GM19351 (cell line): ENCODE measurements at regions not wholly inside any gene's neighbourhood (a gene's known extent, or its start where the extent isn't known, plus 50 kb on each side); places are given as distances from the start of the nearest gene placed in this dataset.
"Not testable (repeated sequence)": the region's sequence is repeated elsewhere in the genome, so short reads cannot be mapped to it uniquely, and the experiment has no call there.

ENCODE experiments used
- ATAC-seq: cut with Tn5 transposase; IDR thresholded peaks from one replicate; pipeline ENCODE4 v1.9.1; 2021; ENCODE audit warnings: mild to moderate bottlenecking, moderate library complexity; ENCODE audit not compliant: unreplicated experiment

DNA sequence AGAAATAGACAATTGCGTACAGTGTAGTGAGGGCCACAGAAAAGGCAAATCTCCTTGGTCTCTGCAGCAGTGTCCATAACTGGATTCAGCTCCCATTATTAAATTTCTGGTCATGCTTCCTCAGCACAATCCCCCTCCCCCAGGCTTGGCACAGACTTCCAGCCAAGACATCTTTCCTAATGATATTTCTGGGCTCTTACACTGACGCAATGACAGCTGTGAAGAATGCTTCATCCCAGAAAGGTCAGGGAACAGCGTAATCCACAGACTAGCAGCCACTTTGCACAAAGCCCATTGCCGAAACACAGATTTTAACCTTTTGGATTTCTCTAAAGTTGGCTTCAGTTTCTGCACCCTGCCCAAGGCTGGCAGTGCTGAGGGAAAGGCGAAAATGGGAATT is 597.6 kb upstream of the CPEB2 start:
- no peak for ATAC-seq

GRCh38 chr4:14410516-14410915 is 591.8 kb upstream of the CPEB2 start:
- ATAC-seq = no peak

- ATAC-seq = no peak
Observed at GRCh38 chr4:14415146-14415545, 587.1 kb upstream of the CPEB2 start.

GRCh38 chr4:14419516-14419915 is 582.8 kb upstream of the CPEB2 start:
- no peak for ATAC-seq

GRCh38 chr4:14426297-14426696 is 576.0 kb upstream of the CPEB2 start:
- not testable (repeated sequence) for ATAC-seq

DNA sequence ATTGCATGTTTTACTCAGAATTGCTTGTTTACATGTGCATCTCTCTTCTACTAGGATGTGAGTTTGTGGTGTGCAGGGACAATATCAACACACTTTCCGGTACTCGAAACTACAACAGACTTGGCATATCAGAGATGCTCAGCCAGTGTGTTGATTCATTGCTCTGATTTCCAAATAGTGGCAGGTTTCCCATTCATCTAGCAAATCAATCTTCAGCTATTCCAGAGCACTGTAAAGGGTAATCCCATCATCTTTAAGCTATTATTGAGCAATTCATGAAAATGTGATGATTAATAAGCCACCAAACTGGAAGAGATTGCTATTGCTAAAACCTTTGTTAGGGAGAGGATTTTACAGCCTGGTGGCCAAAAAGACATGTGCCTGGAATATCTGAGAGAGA is 574.2 kb upstream of the CPEB2 start:
- ATAC-seq = no peak

- peak; percentile 64 for ATAC-seq
Observed at GRCh38 chr4:14431155-14432134, 570.8 kb upstream of the CPEB2 start.

- ATAC-seq = no peak
Observed at GRCh38 chr4:14434483-14434882, 567.8 kb upstream of the CPEB2 start.

GRCh38 chr4:14434916-14435315 is 567.4 kb upstream of the CPEB2 start:
- no peak for ATAC-seq

GRCh38 chr4:14441561-14441960 is 560.7 kb upstream of the CPEB2 start:
- no peak for ATAC-seq

- ATAC-seq = no peak
Observed at GRCh38 chr4:14445882-14446281, 556.4 kb upstream of the CPEB2 start.

GRCh38 chr4:14446311-14446710 is 556.0 kb upstream of the CPEB2 start:
- no peak for ATAC-seq

- ATAC-seq = no peak
Observed at GRCh38 chr4:14446904-14447303, 555.4 kb upstream of the CPEB2 start.

GRCh38 chr4:14449308-14449707 is 553.0 kb upstream of the CPEB2 start:
- no peak for ATAC-seq

- no peak for ATAC-seq
Observed at GRCh38 chr4:14452001-14452400, 550.3 kb upstream of the CPEB2 start.

- ATAC-seq = no peak
Observed at GRCh38 chr4:14452764-14453163, 549.5 kb upstream of the CPEB2 start.

- no peak for ATAC-seq
Observed at GRCh38 chr4:14458463-14458862, 543.8 kb upstream of the CPEB2 start.

GRCh38 chr4:14465057-14465456 is 537.2 kb upstream of the CPEB2 start:
- no peak for ATAC-seq

DNA sequence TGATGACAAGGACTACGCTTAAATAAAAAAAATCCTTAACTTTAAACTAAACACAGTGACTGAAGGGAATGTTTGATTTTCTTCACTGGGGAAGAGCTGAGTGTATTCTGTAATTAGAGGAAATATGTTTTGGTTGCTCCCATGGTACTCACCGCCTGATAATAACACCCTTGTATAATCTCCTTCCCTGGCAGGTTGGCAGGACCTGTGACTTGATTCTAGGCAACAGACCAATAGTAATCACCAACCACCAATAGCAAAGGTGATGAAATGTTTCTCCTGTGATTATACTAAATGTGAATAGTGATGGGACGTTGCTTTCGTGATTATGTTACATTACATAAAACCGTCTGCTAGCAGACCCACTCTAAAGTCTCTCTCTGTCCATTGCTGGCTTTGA is 536.8 kb upstream of the CPEB2 start:
- no peak for ATAC-seq

- no peak for ATAC-seq
Observed at GRCh38 chr4:14478504-14478903, 523.8 kb upstream of the CPEB2 start.

DNA sequence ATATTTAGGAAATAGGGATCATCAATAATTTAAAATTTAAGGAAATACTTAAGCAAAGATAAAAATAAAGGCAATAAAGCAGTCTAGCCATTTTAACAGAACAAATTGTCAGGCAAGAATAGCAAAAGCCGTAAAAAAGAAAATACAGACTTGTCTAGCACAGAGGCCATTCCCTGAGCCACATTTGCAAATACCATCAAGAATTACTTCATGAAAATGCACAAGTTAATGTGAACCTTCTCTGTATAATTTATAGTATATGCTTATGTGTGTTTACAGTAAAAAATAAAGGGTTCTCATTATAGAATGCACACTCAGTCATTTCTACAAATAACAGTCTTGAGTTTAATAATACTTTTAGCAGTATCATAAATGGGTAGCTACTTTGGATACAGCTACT is 505.9 kb upstream of the CPEB2 start:
- no peak for ATAC-seq

DNA sequence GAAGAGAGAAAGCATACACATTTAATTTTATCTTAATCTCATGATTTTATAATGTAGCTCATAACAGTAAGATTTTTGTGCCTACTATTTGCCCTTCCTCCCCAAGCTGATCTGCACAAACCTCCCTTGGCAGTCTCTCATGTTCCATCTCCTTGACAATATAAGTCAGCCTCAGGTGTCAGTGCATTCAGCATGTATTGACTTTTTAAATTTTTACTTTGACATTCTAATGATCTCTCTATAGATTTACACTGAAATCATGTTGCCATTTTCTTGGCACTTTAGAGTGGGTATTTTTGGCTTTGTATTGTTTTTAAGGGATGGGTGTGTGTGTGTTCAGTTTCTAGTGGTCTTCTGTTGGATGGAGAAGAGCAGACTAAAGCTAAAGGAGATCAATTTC is 505.3 kb upstream of the CPEB2 start:
- no peak for ATAC-seq

DNA sequence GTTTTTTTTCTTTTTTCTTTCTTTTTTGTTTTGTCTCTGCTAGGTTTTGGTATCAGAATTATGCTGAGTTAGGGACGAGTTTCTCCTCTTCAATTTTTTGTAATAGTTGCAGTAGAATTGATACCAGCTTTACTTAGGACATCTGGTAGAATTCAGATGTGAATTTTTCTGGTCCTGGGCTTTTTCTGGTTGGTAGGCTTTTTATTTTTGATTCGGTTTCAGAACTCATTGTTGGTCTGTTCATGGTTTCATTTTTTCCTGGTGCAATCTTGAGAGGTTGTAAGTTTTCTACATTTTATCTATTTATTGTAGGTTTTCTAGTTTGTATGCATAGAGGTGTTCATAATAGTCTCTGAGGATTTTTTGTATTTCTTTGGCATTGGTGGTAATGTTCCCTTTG is 498.1 kb upstream of the CPEB2 start:
- no peak for ATAC-seq
